Mammary epithelial cell (primary cell): ENCODE measurements at regions not wholly inside any gene's neighbourhood (a gene's known extent, or its start where the extent isn't known, plus 50 kb on each side); places are given as distances from the start of the nearest gene placed in this dataset.

ENCODE experiments used
- CTCF ChIP-seq, 2 donors: IDR thresholded peaks in 1 of 2; conservative IDR thresholded peaks in 1 of 2; 2 replicates each; pipeline ENCODE4 v1.5.1; 2011 to 2012; ENCODE audit warnings: inconsistent platforms in 2 of 2, low read length in 2 of 2, mild to moderate bottlenecking in 2 of 2, control low read depth in 1 of 2, low read depth in 1 of 2; ENCODE audit not compliant: insufficient read depth in 1 of 2; ENCODE audit errors: extremely low read depth in 1 of 2
- EZH2 ChIP-seq: IDR thresholded peaks from 2 replicates; pipeline ENCODE4 v1.6.1; 2012; ENCODE audit warnings: low read length, inconsistent platforms, borderline replicate concordance

GRCh38 chr12:92621833-92622232 is 81.0 kb upstream of the PLEKHG7 start:
- TF ChIP-seq CTCF (conservative IDR thresholded peaks at IDR 0.05 in 1 of 2, IDR thresholded peaks at IDR 0.05 in 1 of 2; ENCODE audit: extremely low read depth in 1 of 2, insufficient read depth in 1 of 2, low read depth in 1 of 2, low read length in 2 of 2) (no peak), EZH2 (no peak)
